Nephron (organoid): ENCODE measurements at regions not wholly inside any gene's neighbourhood (a gene's known extent, or its start where the extent isn't known, plus 50 kb on each side); places are given as distances from the start of the nearest gene placed in this dataset.

Experiments used
- H3K27ac Mint-ChIP-seq, 3 experiments: 2 replicates each; pipeline ENCODE4 v1.8.0; 2020; ENCODE audit warnings: mixed read lengths in 3 of 3, mild to moderate bottlenecking in 2 of 3, moderate library complexity in 1 of 3
- H3K27me3 Mint-ChIP-seq: 2 replicates; pipeline ENCODE4 v1.8.0; 2021; ENCODE audit warnings: low read depth, mild to moderate bottlenecking, moderate library complexity, mixed read lengths
- H3K36me3 Mint-ChIP-seq: 2 replicates; pipeline ENCODE4 v1.8.0; 2020; ENCODE audit warnings: low read depth, mixed read lengths
- H3K4me1 Mint-ChIP-seq: 2 replicates; pipeline ENCODE4 v1.8.0; 2020; ENCODE audit warnings: mixed read lengths
- H3K4me3 Mint-ChIP-seq, 3 experiments: 2 replicates each; pipeline ENCODE4 v1.8.0; 2020; ENCODE audit warnings: mild to moderate bottlenecking in 3 of 3, mixed read lengths in 3 of 3, moderate library complexity in 2 of 3
- H3K9me3 Mint-ChIP-seq: 2 replicates; pipeline ENCODE4 v1.8.0; 2020; ENCODE audit warnings: mixed read lengths
- TF ChIP-seq, protein P1 (sequence below), 3 experiments: fragments of 200-600 bp; sonication (generic); IDR thresholded peaks; one replicate each; pipeline ENCODE4 v1.5.0; 2021; ENCODE audit warnings: antibody characterized with exemption in 3 of 3; ENCODE audit not compliant: unreplicated experiment in 3 of 3

DNA sequence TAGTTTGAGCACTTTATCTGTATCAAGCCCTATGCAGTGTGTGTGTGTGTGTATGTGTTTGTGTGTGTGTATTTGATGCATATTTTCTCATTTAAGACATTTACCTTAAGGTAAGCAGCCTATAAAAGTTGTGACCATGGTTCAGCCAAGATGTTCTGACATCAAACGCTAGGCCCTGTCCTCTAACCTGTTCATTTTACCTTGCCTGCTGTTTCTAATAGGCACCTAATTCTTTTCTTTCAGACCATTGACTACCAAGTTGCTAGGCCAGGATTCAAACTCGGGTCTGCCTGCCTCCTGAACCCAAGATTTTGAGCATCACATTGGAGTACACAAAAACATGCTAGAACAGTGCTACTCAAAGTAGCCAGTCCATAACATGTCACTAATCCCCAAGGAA lies 274.5 kb downstream of the PLK2 start:
- Mint-ChIP-seq H3K9me3 (no peaks in the 10 kb centered on the region), H3K27ac (no peak overlapping the region), H3K4me1 (peaks cover 34% of the 10 kb centered on the region), H3K27me3 (no peaks in the 10 kb centered on the region), H3K36me3 (no peaks in the 10 kb centered on the region), H3K4me3 (no peak overlapping the region)
- TF ChIP-seq, protein P1, sequence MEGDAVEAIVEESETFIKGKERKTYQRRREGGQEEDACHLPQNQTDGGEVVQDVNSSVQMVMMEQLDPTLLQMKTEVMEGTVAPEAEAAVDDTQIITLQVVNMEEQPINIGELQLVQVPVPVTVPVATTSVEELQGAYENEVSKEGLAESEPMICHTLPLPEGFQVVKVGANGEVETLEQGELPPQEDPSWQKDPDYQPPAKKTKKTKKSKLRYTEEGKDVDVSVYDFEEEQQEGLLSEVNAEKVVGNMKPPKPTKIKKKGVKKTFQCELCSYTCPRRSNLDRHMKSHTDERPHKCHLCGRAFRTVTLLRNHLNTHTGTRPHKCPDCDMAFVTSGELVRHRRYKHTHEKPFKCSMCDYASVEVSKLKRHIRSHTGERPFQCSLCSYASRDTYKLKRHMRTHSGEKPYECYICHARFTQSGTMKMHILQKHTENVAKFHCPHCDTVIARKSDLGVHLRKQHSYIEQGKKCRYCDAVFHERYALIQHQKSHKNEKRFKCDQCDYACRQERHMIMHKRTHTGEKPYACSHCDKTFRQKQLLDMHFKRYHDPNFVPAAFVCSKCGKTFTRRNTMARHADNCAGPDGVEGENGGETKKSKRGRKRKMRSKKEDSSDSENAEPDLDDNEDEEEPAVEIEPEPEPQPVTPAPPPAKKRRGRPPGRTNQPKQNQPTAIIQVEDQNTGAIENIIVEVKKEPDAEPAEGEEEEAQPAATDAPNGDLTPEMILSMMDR (IDR thresholded peaks at IDR 0.05; ENCODE audit: unreplicated experiment in 3 of 3): no peak

DNA sequence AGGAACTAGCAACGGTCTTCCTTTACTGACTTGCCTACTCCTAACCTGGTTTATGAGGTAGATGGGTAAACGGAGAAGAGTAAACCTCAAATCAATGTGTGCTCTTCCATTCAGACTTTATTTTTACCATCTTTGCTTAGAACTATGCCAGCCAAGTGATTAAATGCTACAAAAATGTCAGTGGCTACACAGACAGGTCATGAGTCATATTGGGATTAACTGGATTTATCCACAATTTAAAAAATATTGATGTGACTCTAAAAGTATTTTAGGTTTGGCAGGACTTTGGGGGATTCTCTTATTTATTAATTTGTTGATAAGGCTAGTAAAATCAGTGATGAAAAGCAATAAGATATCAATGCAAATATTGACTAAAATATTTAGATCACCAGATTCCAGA lies 275.0 kb downstream of the PLK2 start:
- no peak overlapping the region for H3K4me3 Mint-ChIP-seq
- H3K4me1 Mint-ChIP-seq: peaks cover 29% of the 10 kb centered on the region
- no peak overlapping the region for H3K27ac Mint-ChIP-seq
- no peaks in the 10 kb centered on the region for H3K36me3 Mint-ChIP-seq
- H3K27me3 Mint-ChIP-seq: no peaks in the 10 kb centered on the region
- H3K9me3 Mint-ChIP-seq: no peaks in the 10 kb centered on the region
- TF ChIP-seq, protein P1 (IDR thresholded peaks at IDR 0.05; ENCODE audit: unreplicated experiment in 3 of 3): no peak

GRCh38 chr5:58183786-58184085 lies 276.1 kb downstream of the PLK2 start:
- H3K27ac Mint-ChIP-seq: no peak overlapping the region
- H3K36me3 Mint-ChIP-seq: no peaks in the 10 kb centered on the region
- TF ChIP-seq, protein P1 (IDR thresholded peaks at IDR 0.05; ENCODE audit: unreplicated experiment in 3 of 3): no peak
- no peaks in the 10 kb centered on the region for H3K27me3 Mint-ChIP-seq
- no peaks in the 10 kb centered on the region for H3K9me3 Mint-ChIP-seq
- no peak overlapping the region for H3K4me3 Mint-ChIP-seq
- peaks cover 28% of the 10 kb centered on the region for H3K4me1 Mint-ChIP-seq

DNA sequence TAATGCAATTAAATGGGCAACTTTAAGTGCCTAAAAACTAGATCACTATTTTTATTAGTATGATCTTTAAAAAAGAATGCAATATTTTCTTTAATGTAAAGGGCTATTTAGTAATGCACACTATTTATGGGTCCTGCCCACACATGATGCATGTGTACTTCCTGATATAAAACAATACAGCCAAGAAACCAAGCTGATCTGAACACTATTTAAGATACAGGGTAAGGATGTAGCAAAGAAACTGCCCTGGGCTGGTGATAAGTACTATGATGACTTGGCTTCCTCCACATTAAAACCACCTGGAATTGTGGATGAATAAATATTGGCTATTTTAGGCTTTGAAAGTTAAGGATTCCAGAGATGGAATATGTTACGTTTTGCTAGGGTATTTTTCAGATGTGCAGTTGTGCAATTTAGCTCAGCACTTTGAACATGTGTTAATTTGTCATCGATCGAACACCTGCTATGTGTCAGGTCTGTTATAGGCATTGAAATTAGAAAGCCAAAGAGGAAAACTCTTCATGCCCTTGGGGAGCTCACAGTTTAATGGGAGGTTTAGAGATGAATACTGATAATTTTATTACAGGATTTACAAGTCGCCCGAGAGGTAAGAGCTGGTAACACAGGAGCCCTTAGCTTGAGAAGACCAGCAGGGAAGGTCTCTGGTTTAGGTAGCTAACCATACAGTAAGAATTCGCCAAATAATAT lies 276.7 kb downstream of the PLK2 start:
- Mint-ChIP-seq H3K4me3 (no peak overlapping the region), H3K9me3 (no peaks in the 10 kb centered on the region), H3K27me3 (no peaks in the 10 kb centered on the region), H3K4me1 (peaks cover 27% of the 10 kb centered on the region), H3K27ac (peak overlapping the region in 1 of 3 experiments; percentile 33), H3K36me3 (no peaks in the 10 kb centered on the region)
- TF ChIP-seq, protein P1 (IDR thresholded peaks at IDR 0.05; ENCODE audit: unreplicated experiment in 3 of 3): no peak

DNA sequence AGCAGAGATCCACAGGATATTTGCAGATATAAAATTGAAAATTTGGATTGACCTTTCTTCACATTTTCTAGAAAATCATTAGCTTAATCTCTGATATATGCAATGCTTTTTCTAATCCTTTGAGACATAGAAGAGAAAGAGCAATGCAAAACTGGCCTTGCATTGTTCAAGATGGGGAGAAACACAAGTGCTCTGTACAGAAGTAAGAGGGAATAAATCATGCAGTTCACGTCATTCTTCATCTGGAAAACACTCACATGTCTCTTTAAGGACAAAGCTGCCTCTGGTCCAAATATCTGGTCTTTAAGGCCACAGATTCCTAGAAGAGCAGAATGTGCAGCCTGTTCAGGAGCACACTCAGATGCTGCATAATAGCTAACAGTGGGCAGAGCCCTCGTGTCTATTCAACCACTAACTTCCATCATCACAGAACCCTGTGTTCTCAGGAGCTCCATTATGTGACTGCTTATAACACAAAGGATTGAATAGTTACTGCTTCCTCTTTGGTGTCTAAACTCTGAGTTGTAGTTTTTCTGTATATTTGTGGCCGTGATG lies 277.5 kb downstream of the PLK2 start:
- Mint-ChIP-seq H3K4me1 (peaks cover 23% of the 10 kb centered on the region), H3K4me3 (no peak overlapping the region), H3K27me3 (no peaks in the 10 kb centered on the region), H3K36me3 (no peaks in the 10 kb centered on the region), H3K27ac (peak overlapping the region; percentile 3 to 33 (median 14)), H3K9me3 (no peaks in the 10 kb centered on the region)
- TF ChIP-seq, protein P1 (IDR thresholded peaks at IDR 0.05; ENCODE audit: unreplicated experiment in 3 of 3): no peak
